ENCODE measurements at regions not wholly inside any gene's neighbourhood (a gene's known extent, or its start where the extent isn't known, plus 50 kb on each side); places are given as distances from the start of the nearest gene placed in this dataset.

GRCh38 chr5:109996246-109996645 lies 306.5 kb downstream of the MAN2A1 start:
- H3K9me3 ChIP-seq = no peaks in the 10 kb centered on the region
- no peaks in the 10 kb centered on the region for H3K36me3 ChIP-seq
- DNase-seq (ENCODE audit: low spot score in 2 of 2) = no peak
- no peaks in the 10 kb centered on the region for H3K27me3 ChIP-seq
- TF ChIP-seq, protein P1, sequence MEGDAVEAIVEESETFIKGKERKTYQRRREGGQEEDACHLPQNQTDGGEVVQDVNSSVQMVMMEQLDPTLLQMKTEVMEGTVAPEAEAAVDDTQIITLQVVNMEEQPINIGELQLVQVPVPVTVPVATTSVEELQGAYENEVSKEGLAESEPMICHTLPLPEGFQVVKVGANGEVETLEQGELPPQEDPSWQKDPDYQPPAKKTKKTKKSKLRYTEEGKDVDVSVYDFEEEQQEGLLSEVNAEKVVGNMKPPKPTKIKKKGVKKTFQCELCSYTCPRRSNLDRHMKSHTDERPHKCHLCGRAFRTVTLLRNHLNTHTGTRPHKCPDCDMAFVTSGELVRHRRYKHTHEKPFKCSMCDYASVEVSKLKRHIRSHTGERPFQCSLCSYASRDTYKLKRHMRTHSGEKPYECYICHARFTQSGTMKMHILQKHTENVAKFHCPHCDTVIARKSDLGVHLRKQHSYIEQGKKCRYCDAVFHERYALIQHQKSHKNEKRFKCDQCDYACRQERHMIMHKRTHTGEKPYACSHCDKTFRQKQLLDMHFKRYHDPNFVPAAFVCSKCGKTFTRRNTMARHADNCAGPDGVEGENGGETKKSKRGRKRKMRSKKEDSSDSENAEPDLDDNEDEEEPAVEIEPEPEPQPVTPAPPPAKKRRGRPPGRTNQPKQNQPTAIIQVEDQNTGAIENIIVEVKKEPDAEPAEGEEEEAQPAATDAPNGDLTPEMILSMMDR (IDR thresholded peaks at IDR 0.05) = no peak
- peaks cover 15 to 38% of the 10 kb centered on the region in 2 donors for H3K4me1 ChIP-seq
- intact Hi-C loops (cut with DNase I) = loop anchor here (5.0 kb wide), 1 partner anchor 589 kb away; the partner anchor contains the start of gene PJA2
- H3K27ac ChIP-seq = peak overlapping the region; percentile 57 to 60
- H3K4me3 ChIP-seq = no peak overlapping the region

DNA sequence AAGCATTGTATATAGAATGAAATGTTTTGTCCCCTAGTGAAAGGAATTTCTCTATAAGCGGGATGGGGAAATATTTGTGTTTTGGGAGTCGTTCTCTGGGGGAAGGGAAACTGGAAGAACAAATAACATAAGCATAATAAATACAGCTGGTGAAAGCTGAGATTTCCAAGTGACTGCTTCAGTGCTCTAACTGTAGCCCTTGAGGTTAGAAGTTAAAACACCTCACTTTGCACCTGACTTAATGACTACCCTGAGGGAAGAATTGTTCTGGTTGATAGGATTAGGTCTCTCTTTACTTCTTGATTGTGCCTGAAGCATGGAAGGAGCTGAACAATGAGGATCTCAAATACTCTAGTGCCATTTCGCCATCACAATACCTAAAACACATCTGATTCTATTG lies 307.4 kb downstream of the MAN2A1 start:
- DNase-seq (ENCODE audit: low spot score in 2 of 2) = no peak
- intact Hi-C loops (cut with DNase I) = loop anchor here (5.0 kb wide), 1 partner anchor 590 kb away; the partner anchor contains the start of gene PJA2
- no peaks in the 10 kb centered on the region for H3K27me3 ChIP-seq
- no peak overlapping the region for H3K4me3 ChIP-seq
- H3K4me1 ChIP-seq = peaks cover 15 to 45% of the 10 kb centered on the region in 2 donors
- H3K36me3 ChIP-seq = no peaks in the 10 kb centered on the region
- H3K27ac ChIP-seq = peak overlapping the region; percentile 57 to 60
- TF ChIP-seq, protein P1 (IDR thresholded peaks at IDR 0.05) = no peak
- no peaks in the 10 kb centered on the region for H3K9me3 ChIP-seq

DNA sequence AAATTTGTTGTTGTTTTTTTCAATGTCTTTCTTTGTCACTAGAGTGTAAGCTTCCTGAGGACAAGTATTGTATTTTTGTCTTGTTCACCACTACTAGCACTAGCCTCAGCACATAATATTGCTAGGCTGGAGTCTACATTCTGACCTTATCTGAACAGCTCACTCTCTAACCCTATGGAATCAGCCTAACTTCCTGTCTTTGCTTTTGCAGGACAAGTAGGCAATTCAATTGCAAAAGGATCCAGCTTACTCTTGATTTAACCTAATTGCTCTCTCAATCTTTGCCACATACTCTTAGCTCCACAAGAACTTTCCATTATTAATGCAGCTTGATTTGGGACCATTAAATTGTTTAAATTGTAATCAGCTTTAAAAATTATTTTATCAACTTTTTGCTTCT lies 308.5 kb downstream of the MAN2A1 start:
- no peaks in the 10 kb centered on the region for H3K9me3 ChIP-seq

GRCh38 chr5:109998726-109999125 lies 309.0 kb downstream of the MAN2A1 start:
- Histone ChIP-seq H3K27ac (peak overlapping the region; percentile 51 to 65), H3K4me1 (peaks cover 15 to 45% of the 10 kb centered on the region in 2 donors), H3K36me3 (no peaks in the 10 kb centered on the region), H3K4me3 (no peak overlapping the region), H3K27me3 (no peaks in the 10 kb centered on the region), H3K9me3 (no peaks in the 10 kb centered on the region)
- intact Hi-C loops (cut with DNase I) = loop anchor here (1.0 to 5.0 kb wide), 2 partner anchors 7 to 591 kb away; partner anchors contain the start of gene PJA2
- no peak for DNase-seq (ENCODE audit: low spot score in 2 of 2)
- TF ChIP-seq, protein P1 (IDR thresholded peaks at IDR 0.05) = no peak

More for the DNA sequence above, 308.5 kb downstream of the MAN2A1 start:
- no peaks in the 10 kb centered on the region for H3K27me3 ChIP-seq
- no peaks in the 10 kb centered on the region for H3K36me3 ChIP-seq
- H3K27ac ChIP-seq = no peak overlapping the region
- H3K4me1 ChIP-seq = peaks cover 15 to 45% of the 10 kb centered on the region in 2 donors
- DNase-seq (ENCODE audit: low spot score in 2 of 2) = no peak
- H3K4me3 ChIP-seq = no peak overlapping the region
- intact Hi-C loops (cut with DNase I) = loop anchor here (5.0 kb wide), 1 partner anchor 591 kb away; the partner anchor contains the start of gene PJA2
- TF ChIP-seq, protein P1 (IDR thresholded peaks at IDR 0.05) = no peak

- peak overlapping the region; percentile 65 to 72 for H3K27ac ChIP-seq
- TF ChIP-seq, protein P1 (IDR thresholded peaks at IDR 0.05) = no peak
- intact Hi-C loops (cut with DNase I) = loop anchor here (2.0 to 5.0 kb wide), 3 partner anchors 37 to 106 kb away; no protein-coding TSS in a partner anchor
- no peak for DNase-seq (ENCODE audit: low spot score in 2 of 2)
- H3K9me3 ChIP-seq = no peaks in the 10 kb centered on the region
- H3K36me3 ChIP-seq = no peaks in the 10 kb centered on the region
- no peaks in the 10 kb centered on the region for H3K27me3 ChIP-seq
- peaks cover 7 to 37% of the 10 kb centered on the region in 2 donors for H3K4me1 ChIP-seq
- H3K4me3 ChIP-seq = no peak overlapping the region
Observed at GRCh38 chr5:110001648-110002047, 311.9 kb downstream of the MAN2A1 start.
